ENCODE measurements at regions not wholly inside any gene's neighbourhood (a gene's known extent, or its start where the extent isn't known, plus 50 kb on each side); places are given as distances from the start of the nearest gene placed in this dataset.

GRCh38 chr2:120612471-120612870 is 123.2 kb upstream of the GLI2 start:
- TF ChIP-seq EZH2phosphoT487 (IDR thresholded peaks at IDR 0.05) = no peak
- TF ChIP-seq CTCF (IDR thresholded peaks at IDR 0.05) = no peak
- no peak for TF ChIP-seq EZH2 (IDR thresholded peaks at IDR 0.05)
